Cardiac fibroblast (primary cell): ENCODE measurements at regions not wholly inside any gene's neighbourhood (a gene's known extent, or its start where the extent isn't known, plus 50 kb on each side); places are given as distances from the start of the nearest gene placed in this dataset.
"Not testable (repeated sequence)": the region's sequence is repeated elsewhere in the genome, so short reads cannot be mapped to it uniquely, and the experiment has no call there.

Experiments
- DNase-seq, 2 donors: peaks; one replicate each; pipeline versions ENCODE4 v3.0.0 to v3.0.0-alpha.2; 2010; ENCODE audit warnings: low read depth in 2 of 2
- H3K4me3 ChIP-seq, 2 donors: replicated peaks in 1 of 2; 1 replicate in 1 of 2; 2 replicates in 1 of 2; pipeline ENCODE4 v1.5.1; 2011; ENCODE audit warnings: low read depth in 2 of 2, low read length in 2 of 2, mild to moderate bottlenecking in 2 of 2, moderate library complexity in 1 of 2
- TF ChIP-seq, protein P1 (sequence below): IDR thresholded peaks from one replicate; pipeline ENCODE4 v1.5.1; 2011; ENCODE audit warnings: low read depth, mild to moderate bottlenecking, low read length, inconsistent platforms

DNA sequence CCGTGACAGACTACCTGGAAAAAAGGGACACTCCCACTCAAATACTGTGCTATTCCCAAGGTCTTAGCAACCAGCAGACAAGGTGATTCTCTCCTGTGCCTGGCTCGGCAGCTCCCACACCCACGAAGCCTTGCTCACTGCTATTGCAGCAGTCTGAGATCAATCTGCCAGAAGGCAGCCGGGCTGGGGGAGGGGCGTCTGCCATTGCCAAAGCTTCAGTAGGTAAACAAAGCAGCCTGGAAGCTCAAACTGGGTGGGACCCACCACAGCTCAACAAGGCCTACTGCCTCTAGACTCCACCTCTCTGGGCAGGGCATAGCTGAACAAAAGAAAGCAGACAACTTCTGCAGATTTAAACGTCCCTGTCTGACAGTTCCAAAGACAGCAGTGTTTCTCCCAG lies 128.4 kb upstream of the SETMAR start:
- TF ChIP-seq, protein P1, sequence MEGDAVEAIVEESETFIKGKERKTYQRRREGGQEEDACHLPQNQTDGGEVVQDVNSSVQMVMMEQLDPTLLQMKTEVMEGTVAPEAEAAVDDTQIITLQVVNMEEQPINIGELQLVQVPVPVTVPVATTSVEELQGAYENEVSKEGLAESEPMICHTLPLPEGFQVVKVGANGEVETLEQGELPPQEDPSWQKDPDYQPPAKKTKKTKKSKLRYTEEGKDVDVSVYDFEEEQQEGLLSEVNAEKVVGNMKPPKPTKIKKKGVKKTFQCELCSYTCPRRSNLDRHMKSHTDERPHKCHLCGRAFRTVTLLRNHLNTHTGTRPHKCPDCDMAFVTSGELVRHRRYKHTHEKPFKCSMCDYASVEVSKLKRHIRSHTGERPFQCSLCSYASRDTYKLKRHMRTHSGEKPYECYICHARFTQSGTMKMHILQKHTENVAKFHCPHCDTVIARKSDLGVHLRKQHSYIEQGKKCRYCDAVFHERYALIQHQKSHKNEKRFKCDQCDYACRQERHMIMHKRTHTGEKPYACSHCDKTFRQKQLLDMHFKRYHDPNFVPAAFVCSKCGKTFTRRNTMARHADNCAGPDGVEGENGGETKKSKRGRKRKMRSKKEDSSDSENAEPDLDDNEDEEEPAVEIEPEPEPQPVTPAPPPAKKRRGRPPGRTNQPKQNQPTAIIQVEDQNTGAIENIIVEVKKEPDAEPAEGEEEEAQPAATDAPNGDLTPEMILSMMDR = no peak
- no peak overlapping the region for H3K4me3 ChIP-seq
- no peak for DNase-seq

DNA sequence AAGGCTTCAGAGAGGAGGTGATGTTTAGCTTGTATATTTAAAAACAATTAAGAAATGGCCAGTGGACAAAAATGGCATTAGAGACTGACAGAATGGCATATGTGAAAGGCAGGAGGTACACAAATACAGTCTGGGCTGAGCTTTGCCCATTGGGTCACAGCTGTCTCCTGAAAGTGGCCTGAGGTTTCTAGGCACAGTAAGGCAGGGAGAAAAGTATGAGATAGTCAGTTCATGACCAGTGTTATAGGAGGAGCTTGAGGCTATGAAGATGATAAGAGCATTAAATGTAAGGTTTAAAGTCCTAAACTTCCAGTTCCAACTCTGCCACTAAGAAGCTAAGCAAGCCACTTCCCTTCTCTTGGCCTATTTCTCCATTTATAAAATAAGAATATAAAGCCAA lies 111.2 kb upstream of the SETMAR start:
- TF ChIP-seq, protein P1 = no peak
- H3K4me3 ChIP-seq = no peak overlapping the region
- DNase-seq = no peak

DNA sequence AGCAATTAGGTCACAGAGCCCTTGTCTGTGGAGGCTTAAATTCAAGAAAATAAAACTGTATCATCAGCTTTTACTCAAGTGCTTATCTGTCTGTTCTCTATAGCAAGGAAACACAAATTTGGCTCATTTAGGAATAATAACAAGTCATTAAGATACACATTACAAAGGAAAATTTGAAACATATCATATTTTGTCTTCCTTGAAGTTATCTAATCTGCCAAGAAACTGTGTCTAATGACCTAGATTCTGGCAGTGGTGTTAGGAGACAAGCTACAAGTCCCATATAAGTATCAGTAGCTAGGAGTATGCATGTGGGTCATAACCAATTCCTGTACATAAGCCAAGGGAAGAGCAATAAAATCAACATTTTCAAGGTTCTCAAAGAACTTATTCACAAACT lies 108.2 kb upstream of the SETMAR start:
- TF ChIP-seq, protein P1 = no peak
- DNase-seq = no peak
- no peak overlapping the region for H3K4me3 ChIP-seq

DNA sequence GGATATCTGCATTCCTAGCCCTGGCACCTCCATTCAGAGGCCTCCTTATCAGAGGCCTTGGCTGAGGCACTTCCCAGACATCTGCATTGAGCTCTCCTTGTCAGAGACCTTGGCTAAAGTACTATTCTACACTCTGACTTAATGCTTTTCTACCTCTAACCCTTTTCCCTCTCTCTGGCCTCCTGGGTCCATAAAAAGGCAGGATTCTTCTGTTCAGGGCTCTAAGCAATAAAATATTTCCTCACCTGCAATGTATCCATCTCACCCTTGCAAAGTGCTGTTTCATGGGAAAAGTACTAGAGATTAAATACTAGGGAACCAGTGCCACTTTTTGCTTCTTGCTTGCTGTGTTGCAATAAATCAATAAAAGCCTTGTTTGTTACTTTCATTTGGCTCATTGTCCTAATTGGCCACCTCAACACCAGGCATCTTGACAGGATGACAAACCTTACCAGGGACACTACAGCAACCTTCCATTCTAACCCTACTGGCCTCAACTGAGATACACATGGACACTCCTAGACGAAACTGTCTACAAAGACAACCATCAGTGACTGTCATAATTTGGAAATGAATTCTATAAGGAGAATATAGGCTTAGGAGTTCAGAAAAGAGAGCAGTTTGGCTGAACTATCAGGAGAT lies 106.5 kb upstream of the SETMAR start:
- TF ChIP-seq, protein P1 = no peak
- no peak overlapping the region for H3K4me3 ChIP-seq
- DNase-seq = no peak

DNA sequence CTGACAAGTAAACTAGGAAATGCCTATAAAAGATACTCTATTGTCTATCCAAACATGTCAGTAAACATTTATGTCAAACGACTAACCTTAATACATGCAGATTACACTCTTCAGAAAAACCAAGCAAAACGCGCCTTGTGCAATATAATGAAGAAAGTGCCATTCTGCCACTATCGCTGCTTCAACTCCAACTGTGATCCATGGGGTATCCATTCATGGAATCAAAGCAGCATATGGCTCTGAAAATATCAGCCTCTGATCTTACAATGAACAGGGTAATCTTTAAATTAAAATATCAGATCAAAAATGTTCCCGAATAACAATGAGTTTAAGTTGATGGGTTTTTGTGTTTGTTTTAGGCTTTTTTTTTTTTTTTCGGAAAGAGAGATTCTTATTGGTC lies 105.5 kb upstream of the SETMAR start:
- H3K4me3 ChIP-seq = no peak overlapping the region
- DNase-seq = no peak
- TF ChIP-seq, protein P1 = no peak

DNA sequence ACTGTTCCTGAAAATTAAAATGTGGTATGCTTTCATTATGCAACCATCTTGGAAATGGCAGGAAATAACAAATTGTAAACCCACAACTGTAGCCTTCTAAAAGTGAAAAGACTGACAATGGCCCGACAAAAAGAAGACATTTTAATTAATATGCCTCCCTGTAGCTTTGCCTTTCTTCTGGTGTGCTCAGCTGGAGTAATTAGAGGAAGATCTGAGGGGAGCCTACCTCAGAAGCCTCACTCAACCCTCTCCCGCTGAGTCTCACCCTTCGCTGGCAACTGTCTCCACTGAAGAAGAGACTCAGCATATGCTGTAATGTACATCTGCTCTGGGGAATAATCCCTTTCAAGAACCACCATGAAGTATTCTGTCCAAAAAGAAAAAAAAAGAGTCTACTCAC lies 104.7 kb upstream of the SETMAR start:
- no peak overlapping the region for H3K4me3 ChIP-seq
- DNase-seq = no peak
- TF ChIP-seq, protein P1 = no peak

DNA sequence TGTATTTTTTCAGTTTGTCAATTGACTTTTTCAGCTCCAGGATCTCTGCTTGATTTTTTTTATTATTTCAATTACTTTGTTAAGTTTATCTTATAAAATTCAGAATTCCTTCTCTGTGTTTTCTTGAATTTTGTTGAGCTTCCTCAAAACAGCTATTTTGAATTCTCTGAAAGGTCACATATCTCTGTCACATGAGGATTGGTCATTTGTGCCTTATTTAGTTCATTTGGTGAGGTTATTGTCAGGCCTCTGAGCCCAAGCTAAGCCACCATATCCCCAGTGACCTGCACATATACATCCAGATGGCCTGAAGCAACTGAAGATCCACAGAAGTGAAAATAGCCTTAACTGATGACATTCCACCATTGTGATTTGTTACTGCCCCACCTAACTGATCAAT lies 98.4 kb upstream of the SETMAR start:
- DNase-seq, H3K4me3 ChIP-seq: not testable (repeated sequence)
